ENCODE measurements at regions not wholly inside any gene's neighbourhood (a gene's known extent, or its start where the extent isn't known, plus 50 kb on each side); places are given as distances from the start of the nearest gene placed in this dataset.

GRCh38 chr3:102240720-102241119, 194.1 kb upstream of the ZPLD1 start:
- TF ChIP-seq, protein P1, sequence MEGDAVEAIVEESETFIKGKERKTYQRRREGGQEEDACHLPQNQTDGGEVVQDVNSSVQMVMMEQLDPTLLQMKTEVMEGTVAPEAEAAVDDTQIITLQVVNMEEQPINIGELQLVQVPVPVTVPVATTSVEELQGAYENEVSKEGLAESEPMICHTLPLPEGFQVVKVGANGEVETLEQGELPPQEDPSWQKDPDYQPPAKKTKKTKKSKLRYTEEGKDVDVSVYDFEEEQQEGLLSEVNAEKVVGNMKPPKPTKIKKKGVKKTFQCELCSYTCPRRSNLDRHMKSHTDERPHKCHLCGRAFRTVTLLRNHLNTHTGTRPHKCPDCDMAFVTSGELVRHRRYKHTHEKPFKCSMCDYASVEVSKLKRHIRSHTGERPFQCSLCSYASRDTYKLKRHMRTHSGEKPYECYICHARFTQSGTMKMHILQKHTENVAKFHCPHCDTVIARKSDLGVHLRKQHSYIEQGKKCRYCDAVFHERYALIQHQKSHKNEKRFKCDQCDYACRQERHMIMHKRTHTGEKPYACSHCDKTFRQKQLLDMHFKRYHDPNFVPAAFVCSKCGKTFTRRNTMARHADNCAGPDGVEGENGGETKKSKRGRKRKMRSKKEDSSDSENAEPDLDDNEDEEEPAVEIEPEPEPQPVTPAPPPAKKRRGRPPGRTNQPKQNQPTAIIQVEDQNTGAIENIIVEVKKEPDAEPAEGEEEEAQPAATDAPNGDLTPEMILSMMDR (conservative IDR thresholded peaks at IDR 0.05) = no peak
- no peak overlapping the region for H3K27ac ChIP-seq

DNA sequence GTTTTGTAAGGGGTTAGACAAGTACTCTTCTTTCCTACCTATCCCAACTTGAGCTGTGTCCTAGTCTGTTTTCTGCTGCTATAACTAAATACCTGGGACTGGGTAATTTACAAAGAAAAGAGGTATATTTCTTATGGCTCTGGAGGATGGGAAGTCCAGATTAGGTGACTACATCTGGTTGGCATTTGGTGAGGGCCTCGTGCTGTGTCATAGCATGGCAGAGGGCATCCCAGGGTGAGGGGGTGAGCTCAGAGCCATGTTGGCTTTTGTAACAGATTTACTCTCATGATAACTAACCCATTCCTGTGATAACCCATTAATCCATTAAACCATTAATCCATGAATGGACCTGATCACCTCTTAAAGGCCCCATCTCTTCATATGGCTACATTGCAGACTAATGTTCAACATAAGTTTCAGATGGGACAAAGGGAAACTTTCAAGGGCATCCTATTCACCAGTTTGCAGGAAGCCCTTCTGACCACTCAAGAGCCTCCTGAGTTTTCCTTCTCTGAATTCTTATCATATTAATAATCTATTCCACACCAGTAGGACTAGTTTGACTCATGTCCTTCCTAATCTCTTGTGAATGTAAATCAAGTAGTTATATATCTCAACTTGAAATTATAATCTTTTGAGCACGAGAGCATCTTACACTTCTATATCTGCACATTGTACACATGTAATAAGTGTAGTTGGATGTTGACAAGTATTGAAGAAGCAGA, 185.7 kb upstream of the ZPLD1 start:
- no peak overlapping the region for H3K27ac ChIP-seq
- TF ChIP-seq, protein P1 (conservative IDR thresholded peaks at IDR 0.05) = no peak

DNA sequence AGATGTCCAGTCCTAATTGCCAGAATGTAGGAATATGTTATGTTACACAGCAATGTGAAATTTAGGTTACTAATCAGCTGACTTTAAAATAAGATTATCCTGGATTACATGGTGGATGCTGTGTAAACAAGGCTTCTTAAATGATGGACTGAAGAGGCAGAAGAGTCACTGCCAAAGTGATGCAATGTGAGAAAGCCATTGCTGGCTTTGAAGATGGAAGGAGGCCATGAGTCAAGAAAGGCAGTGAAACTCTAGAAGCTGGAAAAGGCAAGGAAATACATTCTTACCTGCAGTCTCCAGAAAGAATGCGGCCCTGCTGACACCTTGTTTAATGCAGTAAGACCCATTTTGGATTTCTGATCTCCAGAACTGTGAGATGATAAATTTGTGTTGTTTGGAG, 179.1 kb upstream of the ZPLD1 start:
- TF ChIP-seq, protein P1 (conservative IDR thresholded peaks at IDR 0.05) = no peak
- no peak overlapping the region for H3K27ac ChIP-seq

DNA sequence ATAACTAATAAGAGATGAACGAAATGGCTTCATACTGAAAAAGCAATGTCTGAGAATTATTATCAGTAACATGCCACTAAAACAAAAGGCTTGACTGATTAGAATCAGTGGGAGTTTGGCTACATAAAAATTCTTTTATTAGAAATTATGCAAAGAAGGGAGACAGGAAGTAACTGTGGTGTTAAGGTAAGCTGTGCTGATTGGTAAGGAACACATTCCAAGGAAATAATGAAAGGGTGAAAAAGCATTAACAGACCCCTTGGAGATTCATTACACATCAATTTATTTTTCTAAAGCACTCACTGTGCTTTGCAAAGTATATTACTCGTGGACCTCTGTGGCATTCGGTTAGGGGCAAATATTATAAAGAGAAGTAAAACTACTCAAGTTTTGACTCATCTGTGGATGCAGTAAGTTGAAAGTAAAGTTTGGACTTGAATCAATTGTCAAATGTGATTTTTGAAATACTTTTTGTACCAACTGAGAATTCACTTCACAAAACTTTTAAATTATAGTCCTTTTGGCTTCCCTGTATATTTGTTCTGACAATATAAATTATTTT, 176.1 kb upstream of the ZPLD1 start:
- TF ChIP-seq, protein P1 (conservative IDR thresholded peaks at IDR 0.05) = no peak
- no peak overlapping the region for H3K27ac ChIP-seq

GRCh38 chr3:102259663-102260062, 175.2 kb upstream of the ZPLD1 start:
- no peak overlapping the region for H3K27ac ChIP-seq
- TF ChIP-seq, protein P1 (conservative IDR thresholded peaks at IDR 0.05) = no peak

- TF ChIP-seq, protein P1 (conservative IDR thresholded peaks at IDR 0.05) = no peak
- no peak overlapping the region for H3K27ac ChIP-seq
These were observed 169.1 kb upstream of the ZPLD1 start for GRCh38 chr3:102265720-102266119.

- H3K27ac ChIP-seq = no peak overlapping the region
- TF ChIP-seq, protein P1 (conservative IDR thresholded peaks at IDR 0.05) = no peak
These were observed 165.4 kb upstream of the ZPLD1 start for GRCh38 chr3:102269406-102269805.

All from VCaP (cell line).